HG03378 (cell line): ENCODE measurements at regions not wholly inside any gene's neighbourhood (a gene's known extent, or its start where the extent isn't known, plus 50 kb on each side); places are given as distances from the start of the nearest gene placed in this dataset.

ENCODE experiments used
- ATAC-seq: cut with Tn5 transposase; IDR thresholded peaks from one replicate; pipeline ENCODE4 v1.9.1; 2021; ENCODE audit warnings: mild to moderate bottlenecking, moderate library complexity; ENCODE audit not compliant: unreplicated experiment

DNA sequence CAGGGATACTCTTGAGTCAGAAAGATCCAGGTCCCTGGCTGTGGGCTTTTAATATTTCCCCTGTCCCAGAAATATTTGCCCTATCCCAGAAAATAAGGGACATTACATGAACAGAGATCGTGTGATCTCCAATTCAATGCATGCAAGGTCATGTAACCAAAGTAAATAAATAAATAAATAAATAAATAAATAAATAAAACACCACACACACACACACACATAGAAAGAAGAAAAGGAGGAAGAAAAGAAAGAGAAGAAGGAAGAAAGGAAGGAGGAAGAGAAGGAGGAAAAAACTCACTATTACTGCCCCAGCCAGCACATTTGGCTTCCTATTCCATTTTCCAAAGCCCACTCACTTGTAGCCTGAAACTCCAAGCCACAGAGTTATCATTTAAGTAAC lies 117.9 kb upstream of the CFAP20DC start:
- no peak for ATAC-seq

DNA sequence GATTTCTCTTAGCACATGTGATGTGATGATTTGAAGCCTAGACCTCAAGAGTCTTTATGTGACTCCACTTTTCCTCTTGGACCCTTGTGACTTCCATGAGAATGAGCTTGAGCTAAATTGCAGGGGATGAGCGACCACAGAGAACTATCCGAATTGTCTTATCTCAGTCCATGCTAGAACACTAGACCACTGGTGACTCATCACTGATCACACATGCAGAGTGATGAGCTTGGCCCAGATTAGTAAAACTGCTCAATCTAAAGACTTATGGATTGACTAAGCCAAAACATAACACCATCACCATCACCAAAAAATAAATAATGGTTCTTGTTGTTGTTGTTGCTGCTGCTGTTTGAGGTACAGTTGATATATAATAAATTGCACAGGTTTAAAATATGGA lies 114.1 kb upstream of the CFAP20DC start:
- no peak for ATAC-seq

- ATAC-seq, result no peak
Observed at GRCh38 chr3:59161048-59161447, 111.2 kb upstream of the CFAP20DC start.

GRCh38 chr3:59160133-59160746 lies 110.4 kb upstream of the CFAP20DC start:
- no peak for ATAC-seq

DNA sequence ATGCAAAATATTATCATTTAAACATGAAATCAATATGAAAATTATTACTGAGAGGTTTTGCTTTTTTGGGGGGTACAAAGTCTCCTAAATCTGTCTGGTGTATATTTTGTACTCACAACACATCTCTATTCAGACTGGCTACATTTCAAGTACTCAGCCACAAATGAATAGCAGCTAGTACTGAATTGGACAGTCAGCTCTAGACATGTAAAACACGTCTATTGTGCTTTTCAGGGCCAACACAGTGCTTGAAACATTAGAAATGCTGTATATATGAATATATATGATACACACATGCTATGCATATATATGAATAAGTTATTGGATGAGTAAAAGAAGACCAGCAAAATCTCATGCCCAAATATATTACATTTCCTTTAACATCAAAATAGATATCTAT lies 103.8 kb upstream of the CFAP20DC start:
- ATAC-seq, result no peak

GRCh38 chr3:59152943-59153342 lies 103.1 kb upstream of the CFAP20DC start:
- ATAC-seq, result no peak

- ATAC-seq, result no peak
Observed at GRCh38 chr3:59150039-59150438, 100.2 kb upstream of the CFAP20DC start.

DNA sequence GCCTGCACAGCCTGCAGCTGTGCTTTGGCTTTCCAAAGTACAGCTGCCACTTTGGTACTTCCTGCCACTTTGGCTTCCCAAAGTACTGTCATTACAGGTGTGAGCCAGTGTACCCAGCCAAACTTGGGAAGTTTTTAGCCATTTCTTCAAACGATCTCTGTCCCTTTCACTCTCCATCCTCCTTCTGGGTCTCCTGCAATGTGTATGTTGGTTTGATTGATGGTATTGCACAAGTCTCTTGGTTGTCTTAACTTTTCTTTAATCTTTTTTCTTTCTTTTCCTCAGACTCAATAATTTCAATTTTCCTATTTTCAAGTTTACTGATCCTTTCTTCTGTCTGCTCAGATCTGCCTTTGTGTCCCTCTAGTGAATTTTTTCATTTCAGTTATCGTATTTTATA lies 99.3 kb upstream of the CFAP20DC start:
- ATAC-seq, result no peak

DNA sequence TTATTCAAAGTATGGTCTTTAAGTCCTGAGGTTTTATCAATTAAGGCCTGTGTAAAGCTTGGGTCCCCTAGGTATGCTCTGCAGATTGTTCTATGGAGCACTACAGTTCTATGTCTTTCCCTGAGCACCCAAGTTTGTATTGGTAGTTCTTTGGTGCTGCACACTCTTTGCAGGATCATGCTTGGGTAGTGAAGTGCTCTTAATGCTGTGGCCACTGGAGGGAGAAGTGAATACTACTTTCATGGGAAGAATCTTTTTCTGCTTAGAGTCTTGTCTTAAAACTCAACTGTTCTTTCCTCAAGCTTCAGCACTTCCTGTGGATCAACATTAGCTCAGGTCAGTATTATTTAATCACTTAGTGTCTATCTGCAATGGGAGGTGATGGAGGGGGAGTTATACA lies 93.6 kb upstream of the CFAP20DC start:
- no peak for ATAC-seq

DNA sequence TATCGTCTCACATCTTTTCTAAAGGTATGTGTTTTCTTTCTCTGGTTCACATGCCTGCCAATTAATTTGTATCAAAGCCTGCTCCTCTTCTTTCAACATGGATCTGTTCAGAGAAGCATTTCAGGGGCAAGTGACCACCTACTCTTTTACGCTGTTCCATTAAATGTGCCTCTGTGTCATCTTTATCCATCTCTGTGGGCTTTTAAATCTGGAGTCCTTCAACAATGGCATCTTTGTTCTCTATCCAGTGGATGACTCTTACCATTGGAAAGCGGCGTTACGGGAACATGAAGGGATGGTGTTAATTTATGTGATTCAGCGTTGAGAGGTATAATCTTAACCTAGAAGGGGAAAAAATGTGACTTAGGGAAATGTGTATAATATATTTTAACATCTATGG lies 92.7 kb upstream of the CFAP20DC start:
- ATAC-seq, result no peak

DNA sequence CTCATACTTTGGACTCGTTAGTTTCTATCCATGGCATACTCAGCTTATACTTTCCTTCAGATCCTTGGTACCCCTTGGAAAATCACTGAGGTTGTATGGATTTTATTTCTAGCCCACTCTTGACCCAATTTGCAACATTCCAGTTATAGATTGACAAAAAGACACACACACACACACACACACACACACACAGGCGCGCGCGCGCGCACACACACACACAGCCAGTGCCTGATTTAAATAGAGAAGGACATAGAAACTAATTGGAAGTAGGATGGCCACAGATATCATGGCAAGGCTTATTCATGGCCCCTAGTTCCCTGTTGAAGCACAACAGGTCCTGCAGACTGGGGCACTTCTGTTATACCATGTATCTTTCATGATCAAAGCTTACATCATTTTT lies 89.1 kb upstream of the CFAP20DC start:
- ATAC-seq, result no peak

DNA sequence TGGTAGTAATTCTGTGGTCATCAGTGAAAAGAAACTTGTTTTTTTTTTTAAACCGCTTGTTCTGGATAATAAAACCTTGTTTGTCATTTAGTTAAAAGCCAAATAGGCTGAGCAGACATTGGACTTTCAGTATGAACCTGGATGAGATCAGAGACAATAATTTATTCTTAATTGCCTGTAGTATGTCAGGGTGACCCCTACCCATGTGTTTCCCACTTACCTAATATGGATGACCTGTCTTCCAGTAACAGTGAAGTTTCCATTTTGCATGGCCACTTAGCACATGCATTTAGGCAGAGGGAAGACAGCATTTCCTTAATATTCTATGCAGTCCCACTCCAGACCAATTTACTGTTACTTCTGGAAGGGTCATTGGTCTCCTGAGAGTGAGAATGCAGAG lies 87.6 kb upstream of the CFAP20DC start:
- ATAC-seq, result no peak

DNA sequence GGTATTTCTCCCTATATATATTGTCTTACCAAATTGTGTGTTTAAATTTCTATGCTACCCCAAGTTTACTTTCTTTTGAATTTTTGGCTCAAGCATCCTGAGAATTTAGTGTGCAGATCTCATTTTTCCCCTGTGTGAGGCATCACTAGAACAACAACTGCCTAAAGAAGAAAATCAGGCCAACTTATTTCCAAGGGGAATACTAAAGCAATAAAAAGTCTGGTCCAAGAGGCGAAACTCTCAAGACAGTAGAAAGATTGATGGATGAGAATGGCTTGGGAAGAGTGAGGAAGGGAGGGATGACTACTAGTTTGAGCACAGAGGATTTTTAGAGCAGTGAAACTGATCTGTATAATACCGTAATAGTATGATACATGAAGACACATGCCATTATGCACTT lies 86.3 kb upstream of the CFAP20DC start:
- no peak for ATAC-seq

GRCh38 chr3:59135096-59135495 lies 85.3 kb upstream of the CFAP20DC start:
- no peak for ATAC-seq

GRCh38 chr3:59133311-59133710 lies 83.5 kb upstream of the CFAP20DC start:
- no peak for ATAC-seq

- no peak for ATAC-seq
Observed at GRCh38 chr3:59131016-59131766, 81.4 kb upstream of the CFAP20DC start.

DNA sequence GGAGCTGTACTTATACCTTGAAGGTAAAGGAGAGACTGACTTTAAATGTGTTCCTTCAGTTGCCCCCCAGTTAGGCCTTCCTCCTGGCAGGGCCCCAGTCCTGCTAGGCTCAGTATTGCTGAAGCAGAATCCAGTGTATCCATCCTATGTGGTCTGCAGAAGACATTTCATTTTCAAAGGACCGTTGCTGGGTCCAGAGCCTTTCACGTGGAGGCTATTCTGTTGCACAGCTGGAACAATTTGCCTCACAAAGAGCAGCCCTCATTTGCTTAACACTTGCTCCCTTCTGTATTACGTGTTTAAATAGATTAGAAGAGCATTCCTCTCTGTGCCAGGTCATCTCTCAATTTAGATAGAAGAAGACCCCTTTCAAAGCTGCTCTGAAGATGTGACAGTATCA lies 78.9 kb upstream of the CFAP20DC start:
- ATAC-seq, result no peak

GRCh38 chr3:59127071-59127470 lies 77.2 kb upstream of the CFAP20DC start:
- no peak for ATAC-seq

DNA sequence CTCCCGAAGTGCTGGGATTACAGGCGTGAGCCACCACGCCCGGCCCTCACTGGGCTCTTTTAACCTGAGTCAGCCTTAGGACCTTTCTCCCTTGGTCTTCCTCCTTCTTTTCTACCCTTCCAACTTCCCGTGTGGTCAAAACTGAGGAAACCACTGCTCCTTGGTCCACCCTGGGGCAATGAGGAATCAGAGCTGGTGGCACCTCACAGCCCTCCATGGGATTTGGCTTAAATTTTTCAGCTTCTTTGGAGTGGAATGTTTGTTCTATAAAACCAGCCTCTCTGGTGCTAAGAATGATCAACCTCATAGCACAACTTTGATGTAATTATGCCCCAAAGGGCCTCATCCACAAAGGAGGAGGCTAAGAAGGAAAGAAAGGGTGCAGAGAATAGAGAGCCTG lies 76.6 kb upstream of the CFAP20DC start:
- no peak for ATAC-seq

DNA sequence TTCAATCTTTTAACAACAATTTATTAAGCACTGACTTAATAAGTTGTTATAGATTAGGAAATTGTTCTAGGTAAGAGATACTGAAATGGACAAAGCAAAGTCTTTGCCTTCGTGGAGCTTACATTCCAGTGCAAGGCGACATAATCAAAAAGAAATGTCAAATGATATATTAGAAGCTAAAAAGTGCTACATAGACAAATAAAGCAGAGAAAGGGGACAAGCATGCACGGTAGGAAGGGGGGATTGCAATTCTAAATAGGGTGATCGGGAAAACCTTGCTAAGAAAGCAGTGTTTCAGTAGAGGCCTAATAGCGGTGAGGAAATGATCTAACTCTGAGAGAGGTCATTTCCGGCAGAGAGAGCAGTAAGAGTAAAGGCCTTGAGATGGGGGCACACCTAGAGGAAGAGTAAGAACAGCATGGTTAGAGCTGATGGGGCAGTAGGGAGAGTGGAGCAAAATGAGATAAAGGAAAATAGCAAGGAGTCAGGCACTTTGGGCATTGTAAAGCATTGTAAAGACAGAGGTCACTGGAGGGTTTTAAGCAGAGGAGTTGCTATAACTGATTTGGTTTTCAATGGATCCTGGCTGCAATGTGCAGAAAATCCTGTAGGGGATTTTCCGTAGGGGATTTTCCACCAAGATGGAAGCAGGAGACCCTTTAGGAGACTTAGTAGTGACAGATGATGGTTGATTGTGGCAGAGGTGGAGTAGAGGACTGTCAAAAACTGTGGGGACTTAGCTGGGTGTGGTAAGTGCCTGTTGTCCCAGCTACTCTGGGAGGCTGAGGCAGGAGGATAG lies 71.7 kb upstream of the CFAP20DC start:
- ATAC-seq, result no peak

DNA sequence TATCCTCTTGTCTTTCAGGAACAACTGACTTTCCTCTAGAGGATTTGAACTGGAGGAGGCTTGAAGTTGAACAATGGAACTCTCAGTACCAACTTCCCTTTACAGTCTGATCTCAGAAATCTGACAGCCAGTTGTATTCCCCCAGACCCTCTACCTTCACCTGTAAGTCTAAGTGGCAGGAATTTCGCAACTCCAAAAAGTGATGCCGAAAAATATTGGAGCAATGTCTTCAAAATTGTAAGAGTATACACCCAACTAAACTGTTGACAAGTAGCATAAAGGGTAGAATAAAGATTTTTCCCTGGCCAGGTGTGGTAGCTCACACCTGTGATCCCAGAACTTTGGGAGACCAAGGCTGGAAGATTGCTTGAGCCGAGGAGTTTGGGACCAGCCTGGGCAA lies 69.1 kb upstream of the CFAP20DC start:
- no peak for ATAC-seq

- no peak for ATAC-seq
Observed at GRCh38 chr3:59117396-59117795, 67.6 kb upstream of the CFAP20DC start.
